ENCODE measurements at regions not wholly inside any gene's neighbourhood (a gene's known extent, or its start where the extent isn't known, plus 50 kb on each side); places are given as distances from the start of the nearest gene placed in this dataset.

DNA sequence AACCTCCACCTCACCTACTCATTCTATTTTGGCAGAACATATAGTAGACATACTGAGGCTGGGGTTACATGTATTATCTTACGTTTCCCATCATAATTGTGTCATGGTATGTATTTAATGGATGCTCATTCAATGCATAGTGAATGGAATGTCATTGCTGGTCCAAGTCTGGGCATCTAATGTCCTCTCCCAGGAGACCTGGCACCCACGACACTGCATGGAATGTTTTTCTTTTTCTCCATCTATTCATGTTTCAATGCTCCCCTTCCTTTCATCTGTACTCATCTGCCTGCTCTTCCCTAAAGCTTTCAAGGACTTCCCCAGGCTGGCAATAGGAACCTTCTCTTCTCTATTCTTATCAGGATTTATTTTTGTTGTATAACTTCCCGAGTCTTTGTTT lies 50.8 kb upstream of the SLIT3 start:
- ChIA-PET CTCF (interaction anchor here (0.7 kb wide), 1 partner anchor 1082 kb away, joined by 3 read pairs; no protein-coding TSS in a partner anchor), POLR2A (no interaction called here)
- Histone ChIP-seq H3K36me3 (ENCODE audit: control insufficient read depth in 2 of 2, insufficient read depth in 1 of 2, low read length in 2 of 2) (no peaks in the 10 kb centered on the region), H3K27ac (ENCODE audit: extremely low read depth, low read depth, low read length) (no peak overlapping the region), H3K4me3 (ENCODE audit: low read depth, low read length) (no peak overlapping the region), H3K9me3 (ENCODE audit: control insufficient read depth, insufficient read depth, low read depth, low read length) (no peaks in the 10 kb centered on the region), H3K4me1 (ENCODE audit: control insufficient read depth, insufficient read depth, low read length) (no peaks in the 10 kb centered on the region)
- no peak for TF ChIP-seq IKZF3 (tag by site-specific recombination; IDR thresholded peaks at IDR 0.05)
- no peak for TF ChIP-seq ZSCAN30 (tag by site-specific recombination; IDR thresholded peaks at IDR 0.05)
- no peak for TF ChIP-seq ZNF221 (tag by site-specific recombination; IDR thresholded peaks at IDR 0.05; ENCODE audit: borderline replicate concordance)
- TF ChIP-seq ZNF654 (tag by site-specific recombination; IDR thresholded peaks at IDR 0.05; ENCODE audit: low read depth), result no peak
- no peak for TF ChIP-seq ZNF777 (tag by site-specific recombination; IDR thresholded peaks at IDR 0.05; ENCODE audit: borderline replicate concordance)
- TF ChIP-seq, protein P1, sequence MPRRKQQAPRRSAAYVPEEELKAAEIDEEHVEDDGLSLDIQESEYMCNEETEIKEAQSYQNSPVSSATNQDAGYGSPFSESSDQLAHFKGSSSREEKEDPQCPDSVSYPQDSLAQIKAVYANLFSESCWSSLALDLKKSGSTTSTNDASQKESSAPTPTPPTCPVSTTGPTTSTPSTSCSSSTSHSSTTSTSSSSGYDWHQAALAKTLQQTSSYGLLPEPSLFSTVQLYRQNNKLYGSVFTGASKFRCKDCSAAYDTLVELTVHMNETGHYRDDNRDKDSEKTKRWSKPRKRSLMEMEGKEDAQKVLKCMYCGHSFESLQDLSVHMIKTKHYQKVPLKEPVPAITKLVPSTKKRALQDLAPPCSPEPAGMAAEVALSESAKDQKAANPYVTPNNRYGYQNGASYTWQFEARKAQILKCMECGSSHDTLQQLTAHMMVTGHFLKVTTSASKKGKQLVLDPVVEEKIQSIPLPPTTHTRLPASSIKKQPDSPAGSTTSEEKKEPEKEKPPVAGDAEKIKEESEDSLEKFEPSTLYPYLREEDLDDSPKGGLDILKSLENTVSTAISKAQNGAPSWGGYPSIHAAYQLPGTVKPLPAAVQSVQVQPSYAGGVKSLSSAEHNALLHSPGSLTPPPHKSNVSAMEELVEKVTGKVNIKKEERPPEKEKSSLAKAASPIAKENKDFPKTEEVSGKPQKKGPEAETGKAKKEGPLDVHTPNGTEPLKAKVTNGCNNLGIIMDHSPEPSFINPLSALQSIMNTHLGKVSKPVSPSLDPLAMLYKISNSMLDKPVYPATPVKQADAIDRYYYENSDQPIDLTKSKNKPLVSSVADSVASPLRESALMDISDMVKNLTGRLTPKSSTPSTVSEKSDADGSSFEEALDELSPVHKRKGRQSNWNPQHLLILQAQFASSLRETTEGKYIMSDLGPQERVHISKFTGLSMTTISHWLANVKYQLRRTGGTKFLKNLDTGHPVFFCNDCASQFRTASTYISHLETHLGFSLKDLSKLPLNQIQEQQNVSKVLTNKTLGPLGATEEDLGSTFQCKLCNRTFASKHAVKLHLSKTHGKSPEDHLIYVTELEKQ (tag by site-specific recombination; IDR thresholded peaks at IDR 0.05; ENCODE audit: borderline replicate concordance), result no peak
- TF ChIP-seq ZBTB10 (tag by site-specific recombination; IDR thresholded peaks at IDR 0.05), result no peak
- TF ChIP-seq ZNF76 (tag by site-specific recombination; IDR thresholded peaks at IDR 0.05; ENCODE audit: borderline replicate concordance, low read depth), result no peak
- TF ChIP-seq ZNF214 (tag by site-specific recombination; IDR thresholded peaks at IDR 0.05; ENCODE audit: borderline replicate concordance), result no peak
- no peak for TF ChIP-seq ZNF266 (tag by site-specific recombination; IDR thresholded peaks at IDR 0.05; ENCODE audit: low read depth)
- TF ChIP-seq ZNF121 (tag by site-specific recombination; IDR thresholded peaks at IDR 0.05), result no peak
- no peak for TF ChIP-seq ZNF394 (tag by site-specific recombination; IDR thresholded peaks at IDR 0.05; ENCODE audit: borderline replicate concordance)
- TF ChIP-seq ZNF223 (tag by site-specific recombination; IDR thresholded peaks at IDR 0.05), result no peak
- TF ChIP-seq KLF10 (tag by site-specific recombination; IDR thresholded peaks at IDR 0.05), result no peak
- no peak for TF ChIP-seq ZNF768 (tag by site-specific recombination; IDR thresholded peaks at IDR 0.05)
- TF ChIP-seq ZNF677 (tag by site-specific recombination; IDR thresholded peaks at IDR 0.05), result no peak
- no peak for TF ChIP-seq OSR2 (tag by site-specific recombination; IDR thresholded peaks at IDR 0.05)

GRCh38 chr5:169350759-169351240 lies 49.9 kb upstream of the SLIT3 start:
- CTCF ChIA-PET, result interaction anchor here (0.6 to 1.2 kb wide), 4 partner anchors 48 to 198 kb away, joined by 3 to 4 read pairs (median 4); no protein-coding TSS in a partner anchor
- Histone ChIP-seq H3K4me1 (ENCODE audit: control insufficient read depth, insufficient read depth, low read length) (no peaks in the 10 kb centered on the region), H3K27ac (ENCODE audit: extremely low read depth, low read depth, low read length) (no peak overlapping the region), H3K4me3 (ENCODE audit: low read depth, low read length) (no peak overlapping the region), H3K9me3 (ENCODE audit: control insufficient read depth, insufficient read depth, low read depth, low read length) (no peaks in the 10 kb centered on the region), H3K36me3 (ENCODE audit: control insufficient read depth in 2 of 2, insufficient read depth in 1 of 2, low read length in 2 of 2) (no peaks in the 10 kb centered on the region)
- POLR2A ChIA-PET, result interaction anchor here (0.6 to 1.1 kb wide), 4 partner anchors 18 to 233 kb away, joined by 3 to 4 read pairs (median 4); partner anchors contain the start of gene SPDL1
- no peak for TF ChIP-seq SALL2 (tag by site-specific recombination; IDR thresholded peaks at IDR 0.05; ENCODE audit: borderline replicate concordance)
- no peak for TF ChIP-seq ZNF223 (tag by site-specific recombination; IDR thresholded peaks at IDR 0.05)
- 0 out of 2 replicates have a peak, but pooled peaks have one; percentile 16 for TF ChIP-seq ZBTB1 (tag by site-specific recombination; IDR thresholded peaks at IDR 0.05)
- TF ChIP-seq ZNF510 (tag by site-specific recombination; IDR thresholded peaks at IDR 0.05; ENCODE audit: insufficient replicate concordance), result no peak
- TF ChIP-seq WT1 (tag by site-specific recombination; IDR thresholded peaks at IDR 0.05), result no peak
- TF ChIP-seq ZNF530 (tag by site-specific recombination; IDR thresholded peaks at IDR 0.05; ENCODE audit: low read depth), result no peak
- TF ChIP-seq HOXD13 (CRISPR knock-in tag; IDR thresholded peaks at IDR 0.05; ENCODE audit: borderline replicate concordance), result no peak
- TF ChIP-seq REST (tag by site-specific recombination; IDR thresholded peaks at IDR 0.05), result no peak
- TF ChIP-seq ZBTB8A (tag by site-specific recombination; IDR thresholded peaks at IDR 0.05), result peak; percentile 53; the same call in 1 of the 2 replicates
- no peak for TF ChIP-seq ZNF830 (tag by site-specific recombination; IDR thresholded peaks at IDR 0.05; ENCODE audit: low read depth)

Data from HEK293 (cell line).